GM19395 (cell line): ENCODE measurements at regions not wholly inside any gene's neighbourhood (a gene's known extent, or its start where the extent isn't known, plus 50 kb on each side); places are given as distances from the start of the nearest gene placed in this dataset.

Source experiments
- ATAC-seq: cut with Tn5 transposase; IDR thresholded peaks from one replicate; pipeline ENCODE4 v1.9.1; 2021; ENCODE audit warnings: mild to moderate bottlenecking, moderate library complexity; ENCODE audit not compliant: unreplicated experiment

GRCh38 chr13:109604894-109605293, 181.5 kb downstream of the IRS2 start:
- no peak for ATAC-seq

DNA sequence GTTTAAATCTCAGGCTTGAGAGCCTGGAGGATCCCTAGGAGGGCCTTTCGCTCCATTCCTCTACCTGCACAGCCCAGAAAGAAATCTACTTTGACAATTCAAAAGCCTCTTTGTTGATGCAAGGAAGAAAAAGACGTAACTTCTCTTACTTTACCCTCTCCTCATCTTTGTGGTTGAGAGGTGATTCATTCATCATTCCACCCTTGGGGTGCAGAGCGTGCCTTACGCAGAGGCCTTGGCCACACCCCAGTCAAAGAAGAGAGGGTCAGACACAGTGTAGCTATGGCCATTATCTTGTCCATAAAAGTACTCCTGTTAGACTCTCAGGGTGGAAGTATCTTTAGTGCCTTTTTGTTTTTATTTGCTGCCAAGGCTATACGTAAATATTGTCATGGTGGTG, 184.0 kb downstream of the IRS2 start:
- ATAC-seq, result no peak

DNA sequence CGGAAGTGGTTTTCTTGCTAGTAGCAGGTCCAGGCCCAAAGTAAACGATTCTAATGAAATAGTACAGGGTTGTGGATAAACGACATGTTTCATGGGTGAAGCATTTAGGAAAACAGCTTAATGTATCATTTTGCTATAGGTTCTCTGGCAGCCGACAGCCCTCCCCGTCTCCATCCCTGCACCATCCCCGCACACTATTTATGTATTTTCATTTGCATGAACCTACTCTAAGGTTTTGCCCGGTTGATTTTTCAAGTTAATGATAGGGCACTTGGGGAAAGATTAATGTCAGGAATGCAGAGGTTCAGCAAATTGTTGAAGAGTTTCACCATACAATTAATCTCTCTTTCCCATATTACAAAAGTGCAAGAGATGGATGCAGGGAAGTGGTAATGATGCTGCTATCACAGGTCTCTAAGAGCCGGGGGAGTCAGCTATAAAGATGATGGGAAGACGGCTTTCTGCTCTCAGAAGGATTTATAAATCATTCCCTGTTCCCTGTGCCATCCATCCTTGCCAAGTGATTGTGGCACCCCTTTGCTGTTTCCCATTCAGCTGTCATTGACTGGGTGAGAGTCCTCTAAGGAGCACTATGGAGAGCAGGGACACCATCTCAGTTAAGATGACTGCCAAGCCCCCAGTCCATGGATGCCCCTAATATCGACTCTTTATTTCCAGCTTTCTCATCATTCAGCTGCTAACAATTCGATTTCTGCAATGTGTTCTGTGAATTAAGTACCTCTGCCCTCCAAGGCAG, 186.3 kb downstream of the IRS2 start:
- ATAC-seq, result no peak

GRCh38 chr13:109595471-109595870, 190.9 kb downstream of the IRS2 start:
- no peak for ATAC-seq

- no peak for ATAC-seq
Measured at GRCh38 chr13:109593230-109593629, 193.2 kb downstream of the IRS2 start.

DNA sequence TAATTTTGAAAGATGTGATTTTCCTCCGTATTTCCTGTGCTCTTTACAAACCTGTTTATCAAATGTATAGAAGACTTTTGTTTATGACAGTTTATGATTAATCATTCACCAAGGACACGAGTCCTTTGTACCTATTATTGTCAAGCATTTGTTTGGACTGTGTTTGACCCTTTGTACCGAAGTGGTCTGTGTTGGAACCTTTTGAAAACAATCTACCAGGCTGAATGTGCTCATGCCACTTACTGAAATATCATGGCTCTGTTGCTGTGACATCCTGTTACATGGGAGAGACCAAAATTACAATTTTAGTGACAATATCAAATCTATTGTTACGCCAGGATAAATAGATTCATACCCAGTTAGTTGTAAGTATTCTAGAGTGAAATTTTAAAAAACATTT, 193.6 kb downstream of the IRS2 start:
- ATAC-seq, result no peak

GRCh38 chr13:109587689-109588088, 198.7 kb downstream of the IRS2 start:
- ATAC-seq, result no peak

- ATAC-seq, result no peak
Measured at GRCh38 chr13:109586509-109587346, 199.7 kb downstream of the IRS2 start.

GRCh38 chr13:109584844-109585361, 201.5 kb downstream of the IRS2 start:
- ATAC-seq, result no peak

DNA sequence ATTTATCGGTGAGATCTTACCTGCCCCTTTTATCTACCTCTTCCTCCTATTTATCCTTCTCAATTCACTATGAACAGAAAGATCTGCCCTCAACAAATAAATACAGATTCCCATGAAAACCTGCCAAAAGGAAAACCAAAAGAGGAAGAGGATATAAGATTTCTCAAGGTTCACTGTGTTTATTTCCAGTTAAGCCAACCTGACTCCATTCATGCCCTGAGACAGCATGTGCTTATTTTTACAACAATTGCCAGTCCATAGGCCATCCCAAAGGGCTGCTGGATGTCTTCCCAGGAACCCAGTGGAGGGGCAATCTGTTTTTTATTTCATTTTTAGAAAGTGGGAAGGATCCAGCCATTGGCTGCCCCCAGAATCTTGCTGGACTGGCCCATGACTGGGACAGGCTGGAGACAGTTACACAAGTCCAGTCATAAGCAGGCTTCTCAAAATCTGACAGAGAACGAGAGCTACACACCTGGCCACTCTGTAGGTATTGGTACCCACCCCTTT, 209.1 kb downstream of the IRS2 start:
- ATAC-seq, result no peak

GRCh38 chr13:109576331-109576813, 210.0 kb downstream of the IRS2 start:
- ATAC-seq, result no peak

DNA sequence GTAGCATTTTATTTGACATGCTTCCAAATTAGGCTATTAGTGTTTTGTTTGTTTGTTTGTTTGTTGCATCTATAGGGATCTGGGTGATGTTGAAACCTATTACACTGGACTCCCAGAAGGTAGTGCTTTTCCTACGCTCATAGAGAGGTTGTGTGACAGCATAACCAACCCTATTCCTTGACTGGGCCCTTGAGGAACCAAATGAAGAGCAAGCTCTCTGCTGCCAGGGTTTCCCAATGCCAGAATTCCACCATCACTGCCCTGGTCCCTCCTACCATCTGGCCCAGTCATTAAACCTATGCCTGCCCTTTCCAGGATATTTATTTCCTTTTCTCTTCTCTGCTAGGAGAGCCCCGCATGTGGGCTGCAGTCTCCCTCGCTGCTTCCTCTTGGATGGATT, 210.6 kb downstream of the IRS2 start:
- ATAC-seq, result no peak

DNA sequence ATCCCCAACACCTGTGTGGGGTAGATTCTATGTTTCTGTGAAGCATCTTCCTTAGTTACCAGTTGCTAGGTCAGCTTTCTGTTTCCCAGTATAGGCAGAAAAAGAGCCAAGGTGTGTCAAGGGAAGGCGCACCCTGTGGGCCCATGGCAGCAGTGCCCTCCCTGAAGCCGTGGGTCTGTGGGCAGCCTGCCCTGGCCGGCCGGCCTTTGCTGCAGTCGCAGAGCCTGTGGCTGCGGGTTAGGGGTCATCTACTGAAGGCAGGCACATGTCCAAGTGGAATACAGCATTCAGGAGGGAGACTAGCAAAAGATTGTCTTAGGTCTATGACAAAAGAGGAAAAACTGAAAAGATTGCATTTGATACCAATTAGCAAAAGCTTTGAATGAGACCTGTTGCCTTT, 214.0 kb downstream of the IRS2 start:
- no peak for ATAC-seq

- ATAC-seq, result peak; percentile 98
Measured at GRCh38 chr13:109569958-109570711, 216.2 kb downstream of the IRS2 start.

- ATAC-seq, result no peak
Measured at GRCh38 chr13:109568339-109568818, 218.0 kb downstream of the IRS2 start.

DNA sequence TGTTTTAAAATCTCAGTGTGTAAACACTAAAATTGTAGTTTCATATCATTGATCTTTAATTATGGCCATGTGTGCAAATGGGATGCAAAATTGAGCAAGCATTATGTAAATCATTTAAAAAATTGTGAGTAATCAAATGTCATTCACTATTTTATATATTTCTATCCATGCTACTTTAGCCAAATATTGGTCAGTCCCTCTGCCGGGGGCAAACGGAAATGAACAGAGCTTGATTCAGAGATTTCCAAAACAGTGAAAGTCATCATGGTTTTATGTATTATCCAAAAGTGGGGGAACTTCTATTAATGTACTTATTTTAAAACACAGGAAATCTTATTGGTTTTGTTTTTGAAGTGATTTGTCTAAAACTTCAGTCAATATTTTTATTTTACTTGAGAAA, 219.1 kb downstream of the IRS2 start:
- no peak for ATAC-seq

DNA sequence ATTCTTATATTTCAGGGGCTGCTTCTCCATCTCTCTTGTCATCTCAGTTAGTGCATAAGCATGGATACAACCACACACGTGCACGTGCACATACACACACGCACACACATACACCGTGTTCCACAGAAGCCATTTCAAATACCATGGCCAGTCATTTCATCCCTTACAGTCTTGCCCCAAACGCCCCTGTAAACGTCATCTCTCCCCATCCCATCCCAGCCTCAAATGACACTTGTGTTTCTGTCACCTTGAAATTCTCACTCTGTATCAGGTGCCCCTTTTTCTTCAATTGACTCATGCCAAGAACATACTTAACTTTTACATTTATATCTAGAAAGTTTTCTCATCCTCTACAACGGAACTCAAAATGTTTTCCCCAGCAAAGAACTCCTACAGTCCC, 220.5 kb downstream of the IRS2 start:
- no peak for ATAC-seq

DNA sequence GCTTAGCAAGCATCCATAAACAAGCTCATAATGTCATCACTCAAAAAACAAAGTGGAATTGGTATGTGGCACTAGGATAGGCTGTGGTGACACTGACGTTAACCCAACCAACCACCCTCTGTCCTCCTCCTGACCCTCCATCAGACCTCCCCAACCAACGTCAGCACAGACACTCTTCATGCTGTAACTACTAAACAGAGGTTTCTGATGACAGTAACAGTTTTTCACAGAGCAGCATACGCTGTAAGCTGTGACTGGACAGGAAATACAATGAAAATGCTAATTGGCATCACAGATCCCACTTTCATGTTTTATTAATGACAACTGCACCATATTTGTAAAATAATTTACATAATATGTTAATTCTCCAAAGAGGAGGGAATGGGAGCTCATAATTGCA, 238.0 kb downstream of the IRS2 start:
- no peak for ATAC-seq

DNA sequence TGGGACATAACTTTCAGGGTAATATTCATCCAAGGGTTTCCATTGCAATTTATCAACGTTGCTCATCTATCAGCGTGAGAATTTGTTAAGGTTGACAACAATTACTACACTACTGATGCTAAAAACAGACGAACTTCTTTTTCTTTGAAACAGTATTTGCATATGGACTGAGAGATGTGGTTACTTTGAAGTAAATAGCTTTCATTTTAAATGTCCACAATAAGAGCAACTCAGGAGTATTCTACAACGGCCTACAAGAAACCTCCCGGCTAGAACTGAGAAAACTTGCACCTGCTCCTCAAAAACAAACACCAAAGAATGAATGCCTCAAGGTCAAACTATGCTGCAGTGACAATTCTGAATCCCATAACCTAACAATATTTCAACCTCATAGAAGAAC, 238.4 kb downstream of the IRS2 start:
- no peak for ATAC-seq

GRCh38 chr13:109545931-109546330, 240.5 kb downstream of the IRS2 start:
- no peak for ATAC-seq

- no peak for ATAC-seq
Measured at GRCh38 chr13:109541081-109541480, 245.3 kb downstream of the IRS2 start.
